Pancreas (tissue), 10 donors: ENCODE measurements at regions not wholly inside any gene's neighbourhood (a gene's known extent, or its start where the extent isn't known, plus 50 kb on each side); places are given as distances from the start of the nearest gene placed in this dataset.

ENCODE experiments used
- ATAC-seq, 4 donors: fragments of 200-7000 bp; cut with Tn5 transposase; one replicate each; pipeline versions ENCODE4 v1.8.0 to v1.9.1; 2020; ENCODE audit warnings: mild to moderate bottlenecking in 4 of 4, moderate library complexity in 4 of 4
- DNase-seq, 6 donors: peaks; one replicate each; pipeline ENCODE4 v3.0.0-alpha.2; 2020
- FAIRE-seq: peaks from 2 replicates; lab custom pipeline; 2012; peaks lifted over from hg19 to GRCh38; lab: Jason Lieb, UNC
- H3K27ac ChIP-seq, 4 donors: fragments of 200-600 bp; sonication (generic); 1 replicate in 3 of 4; 2 replicates in 1 of 4; pipeline versions ENCODE4 v1.5.0 to v1.8.0; 2020
- H3K27me3 ChIP-seq, 4 donors: fragments of 200-600 bp; one replicate each; pipeline ENCODE4 v1.8.0; 2021
- H3K36me3 ChIP-seq, 3 donors: fragments of 200-600 bp; sonication (generic) in 1 of 3; one replicate each; pipeline versions ENCODE4 v1.5.0 to v1.8.0; 2020 to 2021
- H3K4me1 ChIP-seq, 3 donors: fragments of 200-600 bp; one replicate each; pipeline ENCODE4 v1.8.0; 2021
- H3K4me3 ChIP-seq, 4 donors: fragments of 200-600 bp; sonication (generic) in 2 of 4; one replicate each; pipeline versions ENCODE4 v1.5.0 to v1.8.0; 2020 to 2021
- H3K9me3 ChIP-seq, 4 donors: fragments of 200-600 bp; one replicate each; pipeline ENCODE4 v1.8.0; 2021
- WGBS, 2 donors: extraction: QIAGEN DNeasy Blood & Tissue Kit; methylation state at CpG; one replicate each; pipeline ENCODE4 v1.1.7; 2013; 5-methylcytosine and 5-hydroxymethylcytosine counted together
- intact Hi-C, 3 donors: fragments of 100-400 bp; cut with DNase I; formaldehyde crosslinking; loops; one replicate each; pipeline versions ENCODE4 v1.11.1 to v1.14.2; 2022
- TF ChIP-seq, protein P1 (sequence below), 4 donors: fragments of 200-600 bp; sonication (generic) in 3 of 4; IDR thresholded peaks; one replicate each; pipeline versions ENCODE4 v1.5.0 to v1.8.0; 2021; ENCODE audit warnings: antibody characterized with exemption in 4 of 4
- donor health status: healthy with polysubstance abuse.
- donor health status: DM: no; HTN: no; CAD: no; lungs with moderate emphysema.
- donor health status: DM: no; HTN: no; CAD: no.
- donor health status: control.
- donor health status: control.
- donor health status: Bipolar disorder and iron deficiency.
- donor health status: DM: yes; HTN: yes; CAD: no.
- donor health status: DM: no; HTN: no; CAD: no.
- donor health status: DM: no; HTN: no; CAD: no.
- donor health status: DM: yes; HTN: yes; CAD: no.

DNA sequence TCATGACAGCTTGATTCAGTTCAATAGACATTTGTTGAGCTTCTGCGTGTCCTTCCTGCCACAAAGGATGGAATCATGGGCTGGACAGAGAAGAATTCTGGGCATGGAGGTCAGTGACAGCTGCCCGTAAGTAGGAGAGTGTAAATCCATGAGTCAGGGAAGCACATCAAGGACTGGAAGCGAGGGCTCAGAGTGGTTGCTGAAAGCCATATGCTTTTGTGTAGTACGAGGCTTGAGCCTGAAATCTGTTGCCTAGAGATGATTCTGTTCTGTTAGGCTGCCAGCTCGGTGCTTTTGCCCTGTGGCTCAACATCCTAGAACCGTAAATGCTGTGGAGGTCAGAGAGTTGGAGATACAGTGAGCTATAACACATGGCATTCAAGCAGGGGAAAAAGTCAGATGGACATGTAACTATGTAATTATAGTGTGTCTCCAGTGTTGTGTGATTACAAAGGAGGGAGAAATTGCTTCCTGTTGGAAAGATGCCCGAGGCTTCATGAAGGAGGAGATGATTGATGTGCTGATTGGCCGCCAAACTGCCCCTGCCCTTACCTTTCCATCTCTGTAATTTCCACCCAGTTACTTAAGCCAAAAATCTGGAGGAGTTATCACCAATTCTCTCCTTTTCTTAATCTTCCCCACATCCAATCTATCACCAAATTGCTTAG, 92.8 kb upstream of the CACNA1E start:
- peak in 2 of 6 donors; percentile 28 to 31 for DNase-seq
- H3K27me3 ChIP-seq, result peaks cover 0 to 3% (median 0%) of the 10 kb centered on the region in 4 donors
- 22 to 25% methylated on average over 8 of the region's 8 CpGs for WGBS, 2 donors
- ATAC-seq, result peak in 3 of 4 donors; percentile 76 to 80 (median 78)
- H3K27ac ChIP-seq, result no peak overlapping the region
- no peaks in the 10 kb centered on the region for H3K36me3 ChIP-seq
- TF ChIP-seq, protein P1, sequence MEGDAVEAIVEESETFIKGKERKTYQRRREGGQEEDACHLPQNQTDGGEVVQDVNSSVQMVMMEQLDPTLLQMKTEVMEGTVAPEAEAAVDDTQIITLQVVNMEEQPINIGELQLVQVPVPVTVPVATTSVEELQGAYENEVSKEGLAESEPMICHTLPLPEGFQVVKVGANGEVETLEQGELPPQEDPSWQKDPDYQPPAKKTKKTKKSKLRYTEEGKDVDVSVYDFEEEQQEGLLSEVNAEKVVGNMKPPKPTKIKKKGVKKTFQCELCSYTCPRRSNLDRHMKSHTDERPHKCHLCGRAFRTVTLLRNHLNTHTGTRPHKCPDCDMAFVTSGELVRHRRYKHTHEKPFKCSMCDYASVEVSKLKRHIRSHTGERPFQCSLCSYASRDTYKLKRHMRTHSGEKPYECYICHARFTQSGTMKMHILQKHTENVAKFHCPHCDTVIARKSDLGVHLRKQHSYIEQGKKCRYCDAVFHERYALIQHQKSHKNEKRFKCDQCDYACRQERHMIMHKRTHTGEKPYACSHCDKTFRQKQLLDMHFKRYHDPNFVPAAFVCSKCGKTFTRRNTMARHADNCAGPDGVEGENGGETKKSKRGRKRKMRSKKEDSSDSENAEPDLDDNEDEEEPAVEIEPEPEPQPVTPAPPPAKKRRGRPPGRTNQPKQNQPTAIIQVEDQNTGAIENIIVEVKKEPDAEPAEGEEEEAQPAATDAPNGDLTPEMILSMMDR (IDR thresholded peaks at IDR 0.05), result no peak
- H3K4me3 ChIP-seq, result no peak overlapping the region
- FAIRE-seq, result no peak
- no peaks in the 10 kb centered on the region for H3K9me3 ChIP-seq
- H3K4me1 ChIP-seq, result no peaks in the 10 kb centered on the region
- intact Hi-C loops, result no loop called here

DNA sequence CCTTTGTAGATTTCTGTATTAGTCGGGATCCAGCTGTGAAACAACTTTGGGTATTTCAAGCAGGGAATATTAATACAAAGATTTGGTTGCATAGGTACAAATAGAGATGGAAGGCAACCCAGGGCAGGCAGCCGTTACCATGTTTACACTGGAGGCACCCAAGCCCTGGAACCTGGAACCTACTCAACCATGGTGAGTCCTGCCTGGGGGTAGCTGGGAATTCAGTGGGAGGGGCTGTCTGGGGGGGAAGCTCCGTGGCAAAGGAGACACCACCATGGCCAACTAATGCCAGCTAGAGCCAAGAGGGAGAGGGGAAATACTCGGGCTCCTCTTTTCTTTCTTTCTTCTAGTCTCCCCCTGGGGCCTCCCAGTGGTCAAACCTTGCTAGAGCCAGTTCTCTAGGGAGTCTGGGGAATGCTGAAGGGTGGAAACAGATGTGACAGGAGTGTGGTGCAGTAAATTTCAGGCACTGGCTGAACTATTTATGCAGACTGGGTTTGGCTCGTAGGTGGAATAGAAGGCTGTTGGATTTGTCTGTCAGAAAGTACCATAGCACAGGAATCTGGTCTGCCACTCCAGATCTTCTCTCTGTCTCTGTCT, 91.9 kb upstream of the CACNA1E start:
- ATAC-seq, result peak in 2 of 4 donors; percentile 14 to 18
- no peaks in the 10 kb centered on the region for H3K4me1 ChIP-seq
- no peak for DNase-seq
- no peak overlapping the region for H3K4me3 ChIP-seq
- TF ChIP-seq, protein P1 (IDR thresholded peaks at IDR 0.05), result no peak
- intact Hi-C loops, result no loop called here
- FAIRE-seq, result no peak
- no peak overlapping the region for H3K27ac ChIP-seq
- H3K27me3 ChIP-seq, result peaks cover 0 to 3% (median 0%) of the 10 kb centered on the region in 4 donors
- no peaks in the 10 kb centered on the region for H3K36me3 ChIP-seq
- H3K9me3 ChIP-seq, result no peaks in the 10 kb centered on the region
- WGBS, 2 donors, result 26 to 27% methylated on average over 5 of the region's 5 CpGs

DNA sequence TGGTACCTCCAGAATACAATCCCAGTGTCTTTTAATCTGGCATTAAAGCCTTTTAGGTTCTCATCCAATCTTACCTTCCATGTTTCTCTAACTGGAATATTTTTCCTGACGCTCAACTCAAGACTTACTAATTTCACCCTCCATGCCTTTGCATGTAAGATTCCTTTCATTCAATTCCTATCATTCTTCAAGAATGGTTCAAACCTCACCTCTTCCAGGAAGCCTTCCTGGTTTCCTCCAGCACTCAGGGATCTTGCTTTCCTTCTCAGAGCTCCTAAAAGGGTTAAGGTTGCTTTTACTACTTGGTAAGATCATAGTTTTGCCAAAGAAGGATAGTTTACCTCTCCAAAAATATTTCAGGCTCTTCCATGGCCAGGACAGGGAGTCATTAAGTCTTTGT, 91.2 kb upstream of the CACNA1E start:
- H3K27ac ChIP-seq, result no peak overlapping the region
- no peak for DNase-seq
- WGBS, 2 donors, result 88 to 97% methylated on average over 1 of the region's 1 CpG
- H3K4me3 ChIP-seq, result no peak overlapping the region
- intact Hi-C loops, result no loop called here
- H3K9me3 ChIP-seq, result no peaks in the 10 kb centered on the region
- TF ChIP-seq, protein P1 (IDR thresholded peaks at IDR 0.05), result no peak
- no peaks in the 10 kb centered on the region for H3K36me3 ChIP-seq
- H3K27me3 ChIP-seq, result peaks cover 0 to 3% (median 0%) of the 10 kb centered on the region in 4 donors
- ATAC-seq, result no peak
- FAIRE-seq, result no peak
- H3K4me1 ChIP-seq, result no peaks in the 10 kb centered on the region

DNA sequence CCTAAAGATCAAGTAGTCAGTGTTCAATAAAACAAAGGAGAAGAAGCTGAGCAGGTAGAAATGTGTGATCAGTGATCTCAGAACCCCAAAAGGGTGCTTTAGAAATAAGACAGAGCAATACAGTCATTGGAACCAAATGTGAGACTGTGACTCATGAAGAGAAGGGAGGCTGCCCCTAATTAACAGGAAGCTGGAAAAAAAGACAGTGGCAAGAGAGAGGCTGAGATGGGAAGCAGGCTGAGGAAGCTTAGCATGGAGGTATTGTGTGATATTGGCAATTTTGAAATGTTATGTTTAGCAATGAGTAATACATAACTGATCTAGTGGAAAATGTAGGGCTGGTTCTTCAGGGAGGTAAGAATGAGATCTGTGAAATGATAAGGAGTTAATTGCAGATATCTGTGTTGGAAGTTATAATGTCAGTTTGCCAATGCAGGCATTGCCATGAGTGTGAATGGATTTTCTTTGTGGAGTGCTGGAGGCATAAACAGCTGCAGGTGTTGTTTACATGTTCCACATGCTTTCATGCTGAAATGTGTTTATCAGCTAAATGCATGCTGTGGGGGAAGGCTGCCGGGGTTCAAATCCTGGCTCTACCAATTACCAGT, 90.6 kb upstream of the CACNA1E start:
- FAIRE-seq (no peak), ATAC-seq (no peak)

More for the DNA sequence above, 90.6 kb upstream of the CACNA1E start:
- WGBS, 2 donors, result 32 to 36% methylated on average over 1 of the region's 1 CpG
- Histone ChIP-seq H3K9me3 (no peaks in the 10 kb centered on the region), H3K4me3 (no peak overlapping the region), H3K36me3 (no peaks in the 10 kb centered on the region), H3K4me1 (no peaks in the 10 kb centered on the region), H3K27ac (no peak overlapping the region), H3K27me3 (peaks cover 0 to 3% (median 0%) of the 10 kb centered on the region in 4 donors)
- intact Hi-C loops, result no loop called here
- no peak for DNase-seq
- TF ChIP-seq, protein P1 (IDR thresholded peaks at IDR 0.05), result no peak
